ENCODE measurements at regions not wholly inside any gene's neighbourhood (a gene's known extent, or its start where the extent isn't known, plus 50 kb on each side); places are given as distances from the start of the nearest gene placed in this dataset.

- TF ChIP-seq CTCF (conservative IDR thresholded peaks at IDR 0.05) (no peak), ZFX (IDR thresholded peaks at IDR 0.05) (no peak)
Observed at GRCh38 chr4:57355101-57355665, 245.0 kb upstream of the IGFBP7 start.
